H1 (cell line): ENCODE measurements at regions not wholly inside any gene's neighbourhood (a gene's known extent, or its start where the extent isn't known, plus 50 kb on each side); places are given as distances from the start of the nearest gene placed in this dataset.

Experiments
- FOSL1 ChIP-seq: IDR thresholded peaks from 2 replicates; pipeline ENCODE4 v1.6.1; 2011; ENCODE audit warnings: mild to moderate bottlenecking, low read depth, low read length, moderate library complexity; ENCODE audit not compliant: insufficient read depth
- JUND ChIP-seq: IDR thresholded peaks from 2 replicates; pipeline ENCODE4 v1.6.1; 2011; ENCODE audit warnings: mild to moderate bottlenecking, improper control_type of control experiment, low read length
- KDM1A ChIP-seq: fragments of 200-600, 300-600 bp; sonication (generic); IDR thresholded peaks from 2 replicates; pipeline ENCODE4 v1.7.1; 2016; ENCODE audit warnings: mild to moderate bottlenecking, low read length, borderline replicate concordance
- NANOG ChIP-seq: IDR thresholded peaks from 2 replicates; pipeline ENCODE4 v1.6.1; 2011; ENCODE audit warnings: low read length, low read depth, mild to moderate bottlenecking, inconsistent platforms; ENCODE audit not compliant: insufficient read depth, poor library complexity, severe bottlenecking
- POLR2AphosphoS5 ChIP-seq: IDR thresholded peaks from 2 replicates; pipeline ENCODE4 v1.6.1; 2011; ENCODE audit warnings: low read depth, low read length
- RBBP5 ChIP-seq: IDR thresholded peaks from 2 replicates; pipeline ENCODE4 v1.7.1; 2012; ENCODE audit warnings: low read depth, mild to moderate bottlenecking, inconsistent platforms, low read length, moderate library complexity, borderline replicate concordance
- RNF2 ChIP-seq: fragments of 200-900, 300-1000 bp; sonication (generic); IDR thresholded peaks from 2 replicates; pipeline ENCODE4 v1.7.1; 2016; ENCODE audit warnings: borderline replicate concordance, low read depth, mild to moderate bottlenecking, antibody characterized with exemption, low read length; ENCODE audit not compliant: poor library complexity, severe bottlenecking; ENCODE audit errors: missing control alignments
- SIRT6 ChIP-seq: IDR thresholded peaks from one replicate; pipeline ENCODE4 v1.7.1; 2012; ENCODE audit warnings: low read length, inconsistent platforms
- SIX5 ChIP-seq: IDR thresholded peaks from 2 replicates; pipeline ENCODE4 v1.6.1; 2011; ENCODE audit warnings: mild to moderate bottlenecking, low read depth, low read length
- SUZ12 ChIP-seq: fragments of 200-600 bp; sonication (generic); IDR thresholded peaks from 2 replicates; pipeline ENCODE4 v1.6.1; 2012; ENCODE audit warnings: mild to moderate bottlenecking, inconsistent platforms, low read length, moderate library complexity, mixed read lengths
- TF ChIP-seq, protein P1 (sequence below): fragments of 300-600 bp; sonication (generic); IDR thresholded peaks from 2 replicates; pipeline ENCODE4 v1.7.1; 2012; ENCODE audit warnings: low read length, moderate library complexity, mild to moderate bottlenecking, inconsistent platforms; ENCODE audit not compliant: insufficient replicate concordance

GRCh38 chr7:153835712-153836265 is 216.4 kb upstream of the DPP6 start (continued):
- TF ChIP-seq, protein P1, sequence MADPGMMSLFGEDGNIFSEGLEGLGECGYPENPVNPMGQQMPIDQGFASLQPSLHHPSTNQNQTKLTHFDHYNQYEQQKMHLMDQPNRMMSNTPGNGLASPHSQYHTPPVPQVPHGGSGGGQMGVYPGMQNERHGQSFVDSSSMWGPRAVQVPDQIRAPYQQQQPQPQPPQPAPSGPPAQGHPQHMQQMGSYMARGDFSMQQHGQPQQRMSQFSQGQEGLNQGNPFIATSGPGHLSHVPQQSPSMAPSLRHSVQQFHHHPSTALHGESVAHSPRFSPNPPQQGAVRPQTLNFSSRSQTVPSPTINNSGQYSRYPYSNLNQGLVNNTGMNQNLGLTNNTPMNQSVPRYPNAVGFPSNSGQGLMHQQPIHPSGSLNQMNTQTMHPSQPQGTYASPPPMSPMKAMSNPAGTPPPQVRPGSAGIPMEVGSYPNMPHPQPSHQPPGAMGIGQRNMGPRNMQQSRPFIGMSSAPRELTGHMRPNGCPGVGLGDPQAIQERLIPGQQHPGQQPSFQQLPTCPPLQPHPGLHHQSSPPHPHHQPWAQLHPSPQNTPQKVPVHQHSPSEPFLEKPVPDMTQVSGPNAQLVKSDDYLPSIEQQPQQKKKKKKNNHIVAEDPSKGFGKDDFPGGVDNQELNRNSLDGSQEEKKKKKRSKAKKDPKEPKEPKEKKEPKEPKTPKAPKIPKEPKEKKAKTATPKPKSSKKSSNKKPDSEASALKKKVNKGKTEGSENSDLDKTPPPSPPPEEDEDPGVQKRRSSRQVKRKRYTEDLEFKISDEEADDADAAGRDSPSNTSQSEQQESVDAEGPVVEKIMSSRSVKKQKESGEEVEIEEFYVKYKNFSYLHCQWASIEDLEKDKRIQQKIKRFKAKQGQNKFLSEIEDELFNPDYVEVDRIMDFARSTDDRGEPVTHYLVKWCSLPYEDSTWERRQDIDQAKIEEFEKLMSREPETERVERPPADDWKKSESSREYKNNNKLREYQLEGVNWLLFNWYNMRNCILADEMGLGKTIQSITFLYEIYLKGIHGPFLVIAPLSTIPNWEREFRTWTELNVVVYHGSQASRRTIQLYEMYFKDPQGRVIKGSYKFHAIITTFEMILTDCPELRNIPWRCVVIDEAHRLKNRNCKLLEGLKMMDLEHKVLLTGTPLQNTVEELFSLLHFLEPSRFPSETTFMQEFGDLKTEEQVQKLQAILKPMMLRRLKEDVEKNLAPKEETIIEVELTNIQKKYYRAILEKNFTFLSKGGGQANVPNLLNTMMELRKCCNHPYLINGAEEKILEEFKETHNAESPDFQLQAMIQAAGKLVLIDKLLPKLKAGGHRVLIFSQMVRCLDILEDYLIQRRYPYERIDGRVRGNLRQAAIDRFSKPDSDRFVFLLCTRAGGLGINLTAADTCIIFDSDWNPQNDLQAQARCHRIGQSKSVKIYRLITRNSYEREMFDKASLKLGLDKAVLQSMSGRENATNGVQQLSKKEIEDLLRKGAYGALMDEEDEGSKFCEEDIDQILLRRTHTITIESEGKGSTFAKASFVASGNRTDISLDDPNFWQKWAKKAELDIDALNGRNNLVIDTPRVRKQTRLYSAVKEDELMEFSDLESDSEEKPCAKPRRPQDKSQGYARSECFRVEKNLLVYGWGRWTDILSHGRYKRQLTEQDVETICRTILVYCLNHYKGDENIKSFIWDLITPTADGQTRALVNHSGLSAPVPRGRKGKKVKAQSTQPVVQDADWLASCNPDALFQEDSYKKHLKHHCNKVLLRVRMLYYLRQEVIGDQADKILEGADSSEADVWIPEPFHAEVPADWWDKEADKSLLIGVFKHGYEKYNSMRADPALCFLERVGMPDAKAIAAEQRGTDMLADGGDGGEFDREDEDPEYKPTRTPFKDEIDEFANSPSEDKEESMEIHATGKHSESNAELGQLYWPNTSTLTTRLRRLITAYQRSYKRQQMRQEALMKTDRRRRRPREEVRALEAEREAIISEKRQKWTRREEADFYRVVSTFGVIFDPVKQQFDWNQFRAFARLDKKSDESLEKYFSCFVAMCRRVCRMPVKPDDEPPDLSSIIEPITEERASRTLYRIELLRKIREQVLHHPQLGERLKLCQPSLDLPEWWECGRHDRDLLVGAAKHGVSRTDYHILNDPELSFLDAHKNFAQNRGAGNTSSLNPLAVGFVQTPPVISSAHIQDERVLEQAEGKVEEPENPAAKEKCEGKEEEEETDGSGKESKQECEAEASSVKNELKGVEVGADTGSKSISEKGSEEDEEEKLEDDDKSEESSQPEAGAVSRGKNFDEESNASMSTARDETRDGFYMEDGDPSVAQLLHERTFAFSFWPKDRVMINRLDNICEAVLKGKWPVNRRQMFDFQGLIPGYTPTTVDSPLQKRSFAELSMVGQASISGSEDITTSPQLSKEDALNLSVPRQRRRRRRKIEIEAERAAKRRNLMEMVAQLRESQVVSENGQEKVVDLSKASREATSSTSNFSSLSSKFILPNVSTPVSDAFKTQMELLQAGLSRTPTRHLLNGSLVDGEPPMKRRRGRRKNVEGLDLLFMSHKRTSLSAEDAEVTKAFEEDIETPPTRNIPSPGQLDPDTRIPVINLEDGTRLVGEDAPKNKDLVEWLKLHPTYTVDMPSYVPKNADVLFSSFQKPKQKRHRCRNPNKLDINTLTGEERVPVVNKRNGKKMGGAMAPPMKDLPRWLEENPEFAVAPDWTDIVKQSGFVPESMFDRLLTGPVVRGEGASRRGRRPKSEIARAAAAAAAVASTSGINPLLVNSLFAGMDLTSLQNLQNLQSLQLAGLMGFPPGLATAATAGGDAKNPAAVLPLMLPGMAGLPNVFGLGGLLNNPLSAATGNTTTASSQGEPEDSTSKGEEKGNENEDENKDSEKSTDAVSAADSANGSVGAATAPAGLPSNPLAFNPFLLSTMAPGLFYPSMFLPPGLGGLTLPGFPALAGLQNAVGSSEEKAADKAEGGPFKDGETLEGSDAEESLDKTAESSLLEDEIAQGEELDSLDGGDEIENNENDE = no peak
- TF ChIP-seq RBBP5 (no peak), SUZ12 (no peak), POLR2AphosphoS5 (no peak), NANOG (no peak), KDM1A (no peak), JUND (no peak), FOSL1 (no peak), SIX5 (no peak), RNF2 (no peak), SIRT6 (no peak)
